ENCODE measurements at regions not wholly inside any gene's neighbourhood (a gene's known extent, or its start where the extent isn't known, plus 50 kb on each side); places are given as distances from the start of the nearest gene placed in this dataset.
"Not testable (repeated sequence)": the region's sequence is repeated elsewhere in the genome, so short reads cannot be mapped to it uniquely, and the experiment has no call there.

- DNase-seq (ENCODE audit: low read depth), result no peak
Measured at GRCh38 chr6:85010865-85011264, 246.5 kb upstream of the TBX18 start.

- peak; percentile 27 for DNase-seq (ENCODE audit: low read depth)
Measured at GRCh38 chr6:85008296-85009009, 244.1 kb upstream of the TBX18 start.

GRCh38 chr6:85006362-85006761, 242.0 kb upstream of the TBX18 start:
- DNase-seq (ENCODE audit: low read depth), result no peak

GRCh38 chr6:85005494-85005893, 241.1 kb upstream of the TBX18 start:
- DNase-seq (ENCODE audit: low read depth), result no peak

DNA sequence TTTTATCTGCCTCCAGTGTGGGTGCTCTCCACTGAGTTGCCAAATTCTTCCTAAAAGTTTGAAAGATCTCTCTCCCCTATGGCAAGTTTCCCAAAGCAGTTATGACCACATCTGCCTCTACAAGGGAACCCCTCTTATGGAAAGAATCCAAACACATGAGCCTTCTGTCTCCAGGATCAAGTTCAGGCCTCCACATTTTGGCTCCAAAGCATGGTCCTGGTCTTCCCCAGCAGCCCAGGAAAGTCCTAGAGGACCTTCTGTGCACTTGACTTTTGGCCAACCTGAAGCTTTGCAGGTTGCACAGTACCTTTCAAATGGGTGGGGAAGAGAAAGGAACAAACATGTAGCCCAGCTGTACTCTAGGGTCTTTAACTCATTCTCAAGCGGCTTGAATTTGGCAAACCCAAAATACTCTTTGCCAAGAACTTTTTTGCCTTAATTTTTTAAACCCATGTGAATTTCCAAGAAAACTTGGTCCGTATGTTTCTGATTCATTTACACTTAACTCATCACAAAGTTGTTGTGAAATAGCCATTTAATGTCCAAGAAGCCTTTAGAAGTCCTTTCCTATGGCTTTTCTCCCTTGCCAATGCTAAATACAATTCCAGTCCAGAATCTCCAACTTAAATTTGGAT, 240.1 kb upstream of the TBX18 start:
- no peak for DNase-seq (ENCODE audit: low read depth)

DNA sequence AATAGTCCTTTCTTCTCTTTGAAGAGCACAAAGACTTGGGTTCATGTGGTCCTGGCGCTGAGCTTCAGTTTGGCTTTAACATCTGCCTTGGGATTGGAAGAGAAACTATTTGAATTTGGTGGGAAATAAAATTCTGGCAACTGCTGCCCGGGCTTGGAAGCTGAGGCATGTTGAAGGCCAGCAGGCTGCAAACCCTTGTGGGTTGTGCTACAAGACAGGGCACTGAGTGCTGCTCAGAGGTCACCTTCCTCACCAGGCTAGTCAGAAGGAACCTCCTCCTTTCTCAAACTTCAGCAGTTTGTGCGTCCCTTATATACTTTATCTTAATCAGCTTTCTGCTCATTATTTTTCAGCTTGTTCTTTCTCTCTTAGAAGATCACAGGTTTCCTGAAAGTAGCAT, 238.4 kb upstream of the TBX18 start:
- no peak for DNase-seq (ENCODE audit: low read depth)

DNA sequence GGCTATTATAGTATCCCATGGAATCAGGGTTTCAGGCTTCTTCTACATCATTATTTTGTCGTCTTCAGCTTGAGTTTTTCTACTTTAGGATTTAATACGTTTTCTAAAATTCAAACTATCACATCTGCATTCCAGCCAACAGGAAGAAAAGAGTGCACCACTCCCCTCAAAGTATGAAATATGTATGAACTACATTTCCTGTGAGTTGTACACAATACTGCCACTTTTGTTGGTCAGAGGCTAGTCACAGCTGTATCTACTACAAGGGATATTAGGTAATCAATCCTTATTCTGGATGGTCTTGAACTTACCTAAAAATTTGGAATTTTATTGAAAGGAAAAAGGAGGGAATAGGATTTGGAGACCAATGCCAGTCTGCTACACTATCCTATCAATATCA, 235.6 kb upstream of the TBX18 start:
- DNase-seq (ENCODE audit: low read depth), result no peak

- DNase-seq (ENCODE audit: low read depth), result no peak
Measured at GRCh38 chr6:84998223-84998622, 233.8 kb upstream of the TBX18 start.

DNA sequence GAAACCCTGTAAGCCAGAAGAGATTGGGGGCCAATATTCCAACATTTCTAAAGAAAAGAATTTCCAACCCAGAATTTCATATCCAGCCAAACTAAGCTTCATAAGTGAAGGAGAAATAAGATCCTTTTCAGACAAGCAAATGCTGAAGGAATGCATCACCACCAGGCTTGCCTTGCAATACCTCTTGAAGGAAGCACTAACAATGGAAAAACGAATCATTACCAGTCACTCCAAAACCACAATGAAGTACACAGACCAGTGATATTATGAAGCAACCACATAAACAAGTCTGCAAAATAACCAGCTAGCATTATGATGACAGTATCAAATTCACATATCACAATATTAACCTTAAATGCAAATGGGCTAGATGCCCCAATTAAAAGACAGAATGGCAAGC, 224.4 kb upstream of the TBX18 start:
- not testable (repeated sequence) for DNase-seq (ENCODE audit: low read depth)

GRCh38 chr6:84985490-84985889, 221.1 kb upstream of the TBX18 start:
- not testable (repeated sequence) for DNase-seq (ENCODE audit: low read depth)

- DNase-seq (ENCODE audit: low read depth), result peak; percentile 26
Measured at GRCh38 chr6:84979541-84979940, 215.1 kb upstream of the TBX18 start.

- no peak for DNase-seq (ENCODE audit: low read depth)
Measured at GRCh38 chr6:84977363-84977705, 212.9 kb upstream of the TBX18 start.

GRCh38 chr6:84976526-84977362, 212.3 kb upstream of the TBX18 start:
- DNase-seq (ENCODE audit: low read depth), result no peak

- DNase-seq (ENCODE audit: low read depth), result no peak
Measured at GRCh38 chr6:84975316-84975715, 210.9 kb upstream of the TBX18 start.

DNA sequence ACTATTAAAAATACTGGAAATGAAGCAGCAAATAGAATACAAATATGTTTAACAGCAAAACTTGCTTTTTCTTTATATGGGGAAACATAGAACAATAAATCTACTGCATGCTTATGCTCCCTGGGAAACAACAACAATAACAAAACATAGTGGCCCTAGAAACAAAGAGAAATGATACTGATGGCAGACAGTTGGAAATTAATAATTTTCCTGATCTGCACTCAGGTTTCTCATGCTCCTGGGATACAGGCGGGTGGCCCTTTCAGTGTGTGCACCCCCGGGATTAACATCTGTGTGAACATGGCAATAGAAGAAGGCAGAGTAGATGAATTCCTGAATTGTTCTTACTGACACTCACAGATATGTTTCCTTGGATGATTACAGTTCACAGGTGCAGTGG, 209.2 kb upstream of the TBX18 start:
- DNase-seq (ENCODE audit: low read depth), result no peak

GRCh38 chr6:84967965-84968364, 203.6 kb upstream of the TBX18 start:
- no peak for DNase-seq (ENCODE audit: low read depth)

GRCh38 chr6:84967389-84967788, 203.0 kb upstream of the TBX18 start:
- no peak for DNase-seq (ENCODE audit: low read depth)

- DNase-seq (ENCODE audit: low read depth), result no peak
Measured at GRCh38 chr6:84953111-84953755, 188.8 kb upstream of the TBX18 start.

DNA sequence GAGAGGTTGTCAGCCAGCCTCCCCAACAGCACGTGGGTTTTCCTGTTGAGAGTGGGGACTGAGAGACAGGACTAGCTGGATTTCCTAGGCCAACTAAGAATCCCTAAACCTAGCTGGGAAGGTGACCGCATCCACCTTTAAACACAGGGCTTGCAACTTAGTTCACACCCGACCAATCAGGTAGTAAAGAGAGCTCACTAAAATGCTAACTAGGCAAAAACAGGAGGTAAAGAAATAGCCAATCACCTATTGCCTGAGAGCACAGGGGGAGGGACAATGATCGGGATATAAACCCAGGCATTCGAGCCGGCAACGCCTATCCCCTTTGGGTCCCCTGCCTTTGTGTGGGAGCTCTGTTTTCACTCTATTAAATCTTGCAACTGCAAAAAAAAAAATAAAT, 180.5 kb upstream of the TBX18 start:
- not testable (repeated sequence) for DNase-seq (ENCODE audit: low read depth)

DNA sequence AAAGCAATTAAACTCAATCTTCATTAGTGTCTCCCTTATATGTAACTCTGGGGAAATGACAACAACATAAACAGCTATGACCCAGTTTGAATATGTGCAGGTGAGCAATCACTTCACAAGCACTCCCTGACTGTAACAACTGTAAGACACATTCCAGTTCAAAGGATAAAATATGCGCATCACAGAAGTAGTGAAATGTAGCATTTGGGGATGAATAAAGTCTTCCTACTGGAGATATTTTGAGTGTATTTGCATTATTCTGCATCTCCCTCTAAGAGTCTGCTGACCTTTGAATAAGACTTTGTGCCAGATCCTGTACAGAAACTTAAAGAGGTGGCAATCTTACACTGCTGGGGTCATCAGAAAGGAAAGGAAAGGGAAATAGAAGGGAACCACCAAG, 179.5 kb upstream of the TBX18 start:
- no peak for DNase-seq (ENCODE audit: low read depth)

DNA sequence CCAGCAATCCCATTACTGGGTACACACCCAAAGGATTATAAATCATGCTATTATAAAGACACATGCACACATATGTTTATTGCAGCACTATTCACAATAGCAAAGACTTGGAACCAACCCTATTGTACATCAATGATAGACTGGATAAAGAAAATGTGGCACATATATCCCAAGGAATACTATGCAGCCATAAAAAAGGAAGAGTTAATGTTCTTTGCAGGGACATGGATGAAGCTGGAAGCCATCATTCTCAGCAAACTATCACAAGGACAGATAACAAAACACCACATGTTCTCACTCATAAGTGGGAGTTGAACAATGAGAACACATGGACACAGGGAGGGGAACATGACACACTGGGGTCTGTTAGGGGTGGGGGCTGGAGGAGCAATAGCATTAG, 177.2 kb upstream of the TBX18 start:
- DNase-seq (ENCODE audit: low read depth), result not testable (repeated sequence)

DNA sequence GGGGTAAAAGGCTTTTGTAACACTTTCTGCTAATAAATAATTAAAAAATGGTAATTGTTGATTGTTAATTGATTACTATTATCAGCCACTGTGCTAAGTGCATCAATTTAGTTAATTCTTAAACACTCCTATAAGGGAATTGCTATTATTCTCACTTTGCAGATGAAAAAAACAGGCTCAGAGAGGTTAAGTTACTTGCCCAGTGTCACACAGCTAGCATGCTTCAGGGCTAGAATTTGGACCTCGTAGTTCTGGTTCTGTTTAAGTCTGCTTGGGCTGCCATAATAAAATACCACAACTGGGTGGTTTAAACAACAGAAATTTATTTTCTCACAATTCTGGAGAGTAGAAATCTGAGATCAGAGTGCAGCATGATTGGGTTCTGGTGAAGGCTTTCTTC, 164.8 kb upstream of the TBX18 start:
- no peak for DNase-seq (ENCODE audit: low read depth)

- no peak for DNase-seq (ENCODE audit: low read depth)
Measured at GRCh38 chr6:84927551-84927950, 163.2 kb upstream of the TBX18 start.

Measured in non-pigmented ciliary epithelial cell (primary cell).